ENCODE measurements at regions not wholly inside any gene's neighbourhood (a gene's known extent, or its start where the extent isn't known, plus 50 kb on each side); places are given as distances from the start of the nearest gene placed in this dataset.
"Not testable (repeated sequence)": the region's sequence is repeated elsewhere in the genome, so short reads cannot be mapped to it uniquely, and the experiment has no call there.

- Histone ChIP-seq H3K36me3 (no peaks in the 10 kb centered on the region), H3K9me3 (no peaks in the 10 kb centered on the region), H3K27ac (no peak overlapping the region), H3K4me1 (no peaks in the 10 kb centered on the region), H3K4me3 (no peak overlapping the region), H3K27me3 (ENCODE audit: low read depth) (no peaks in the 10 kb centered on the region)
- intact Hi-C loops (cut with DNase I) = no loop called here
- no peak for DNase-seq
- ATAC-seq = no peak
- TF ChIP-seq CTCF (IDR thresholded peaks at IDR 0.05) = no peak
Observed at GRCh38 chr17:70938336-70938735, 769.0 kb downstream of the KCNJ2 start.

DNA sequence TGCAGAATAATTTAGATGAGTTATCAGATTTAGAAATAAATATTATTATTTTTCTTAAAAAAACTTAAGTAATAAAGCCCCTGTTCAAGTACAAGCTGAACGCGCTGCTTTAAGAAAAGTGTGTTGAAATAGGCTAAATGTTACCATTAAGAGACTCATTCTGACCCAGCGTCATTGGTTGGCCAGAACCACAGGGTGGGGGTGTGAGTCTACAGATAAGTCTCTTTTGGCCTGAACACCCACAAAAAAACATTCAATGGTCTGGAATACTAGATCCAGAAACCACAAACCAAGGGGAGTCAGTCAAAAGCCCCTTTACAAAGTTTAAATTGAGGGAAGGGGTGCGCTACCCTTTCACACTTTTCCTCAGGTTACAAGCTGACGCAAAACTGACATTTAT, 776.1 kb downstream of the KCNJ2 start:
- DNase-seq (no peak), ATAC-seq (no peak)
- no peak overlapping the region for H3K27ac ChIP-seq
- intact Hi-C loops (cut with DNase I) = no loop called here
- no peak for TF ChIP-seq CTCF (IDR thresholded peaks at IDR 0.05)
- H3K27me3 ChIP-seq (ENCODE audit: low read depth) = no peaks in the 10 kb centered on the region
- no peak overlapping the region for H3K4me3 ChIP-seq
- no peaks in the 10 kb centered on the region for H3K36me3 ChIP-seq
- H3K4me1 ChIP-seq = no peaks in the 10 kb centered on the region
- no peaks in the 10 kb centered on the region for H3K9me3 ChIP-seq

- H3K36me3 ChIP-seq = no peaks in the 10 kb centered on the region
- no peak for TF ChIP-seq CTCF (IDR thresholded peaks at IDR 0.05)
- H3K4me3 ChIP-seq = no peak overlapping the region
- intact Hi-C loops (cut with DNase I) = no loop called here
- H3K9me3 ChIP-seq = no peaks in the 10 kb centered on the region
- no peak overlapping the region for H3K27ac ChIP-seq
- no peak for ATAC-seq
- no peaks in the 10 kb centered on the region for H3K4me1 ChIP-seq
- no peak for DNase-seq
- no peaks in the 10 kb centered on the region for H3K27me3 ChIP-seq (ENCODE audit: low read depth)
Observed at GRCh38 chr17:70947215-70947614, 777.9 kb downstream of the KCNJ2 start.

DNA sequence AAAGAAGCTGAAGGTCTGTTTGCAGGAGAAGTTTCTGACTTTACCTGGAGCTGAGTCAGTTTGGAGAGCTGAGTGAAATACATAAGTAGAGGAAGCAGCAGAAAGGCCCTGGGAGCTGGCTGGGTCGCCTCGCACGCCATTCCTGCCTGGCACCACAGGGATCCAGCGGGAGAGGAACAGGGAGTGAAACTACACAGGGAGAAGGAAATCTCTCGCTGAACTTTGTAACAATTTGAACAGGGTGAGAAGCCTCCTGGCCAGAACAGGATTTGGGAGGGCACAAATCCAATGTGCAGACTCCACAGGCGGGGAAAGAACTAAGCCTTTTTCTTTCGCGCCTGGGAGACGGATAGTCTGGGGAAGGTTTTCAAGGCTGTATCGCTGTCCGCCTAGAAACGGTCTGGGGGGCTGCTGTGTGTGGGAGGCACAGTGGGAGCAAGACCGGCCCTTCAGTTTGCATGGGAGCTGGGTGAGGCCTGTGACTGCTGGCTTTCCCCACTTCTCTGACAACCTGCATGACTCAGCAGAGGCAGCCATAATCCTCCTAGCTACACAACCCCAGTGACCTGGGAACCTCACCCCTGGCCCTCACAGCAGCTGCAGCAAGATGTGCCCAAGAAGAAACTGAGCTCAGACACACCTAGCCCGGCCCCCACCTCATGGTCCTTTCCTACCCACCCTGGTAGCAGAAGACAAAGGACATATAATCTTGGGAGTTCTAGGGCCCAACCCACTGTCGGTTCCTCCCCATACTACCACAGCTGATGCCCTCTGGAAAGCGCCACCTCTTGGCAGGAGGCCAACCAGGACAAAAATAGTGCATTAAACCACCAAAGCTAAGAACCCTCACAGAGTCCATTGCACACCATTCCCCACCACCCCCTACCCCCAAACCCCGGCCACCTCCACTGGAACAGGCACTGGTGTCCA, 778.6 kb downstream of the KCNJ2 start:
- no peak for TF ChIP-seq CTCF (IDR thresholded peaks at IDR 0.05)
- Histone ChIP-seq H3K4me1 (no peaks in the 10 kb centered on the region), H3K36me3 (no peaks in the 10 kb centered on the region), H3K4me3 (no peak overlapping the region), H3K27me3 (ENCODE audit: low read depth) (no peaks in the 10 kb centered on the region), H3K9me3 (no peaks in the 10 kb centered on the region), H3K27ac (no peak overlapping the region)
- intact Hi-C loops (cut with DNase I) = no loop called here
- ATAC-seq (no peak), DNase-seq (no peak)

GRCh38 chr17:70953140-70953539, 783.8 kb downstream of the KCNJ2 start:
- H3K4me1 ChIP-seq; ATAC-seq; intact Hi-C loops (cut with DNase I); H3K27me3 ChIP-seq (ENCODE audit: low read depth); DNase-seq; H3K4me3 ChIP-seq; H3K27ac ChIP-seq; H3K9me3 ChIP-seq; H3K36me3 ChIP-seq: not testable (repeated sequence)

DNA sequence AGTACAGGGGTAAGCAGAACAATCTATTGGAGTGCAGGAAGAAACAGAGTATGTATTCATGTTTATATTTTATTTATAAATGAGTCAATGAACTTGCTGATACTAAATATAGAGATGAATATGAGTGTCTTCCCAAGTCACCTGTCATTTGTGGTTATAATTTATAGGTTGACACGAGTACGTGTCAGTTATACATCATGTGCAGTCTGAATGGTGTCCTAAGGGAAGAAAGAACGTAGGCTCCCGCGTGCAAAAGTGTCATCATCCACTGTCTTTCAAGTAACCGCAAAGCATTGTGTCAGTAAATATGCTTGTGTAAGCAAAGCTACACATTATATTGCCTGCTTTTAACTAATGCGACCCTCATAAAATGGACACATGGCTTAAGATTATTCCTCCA, 786.1 kb downstream of the KCNJ2 start:
- TF ChIP-seq CTCF (IDR thresholded peaks at IDR 0.05) = no peak
- H3K4me1 ChIP-seq = no peaks in the 10 kb centered on the region
- intact Hi-C loops (cut with DNase I) = no loop called here
- no peaks in the 10 kb centered on the region for H3K36me3 ChIP-seq
- ATAC-seq (no peak), DNase-seq (no peak)
- H3K27ac ChIP-seq = no peak overlapping the region
- H3K9me3 ChIP-seq = peaks cover 3% of the 10 kb centered on the region
- no peak overlapping the region for H3K4me3 ChIP-seq
- no peaks in the 10 kb centered on the region for H3K27me3 ChIP-seq (ENCODE audit: low read depth)

Data from lower lobe of right lung (tissue), 2 donors.